Keratinocyte (primary cell): ENCODE measurements at regions not wholly inside any gene's neighbourhood (a gene's known extent, or its start where the extent isn't known, plus 50 kb on each side); places are given as distances from the start of the nearest gene placed in this dataset.

Experiments used
- DNase-seq: peaks from one replicate; pipeline ENCODE4 v3.0.0-alpha.2; 2011; ENCODE audit warnings: low read depth, missing footprints, low spot score
- FAIRE-seq: peaks from 2 replicates; lab custom pipeline; 2011; peaks lifted over from hg19 to GRCh38; lab: Jason Lieb, UNC
- H2AFZ ChIP-seq: 2 replicates; pipeline ENCODE4 v1.6.0; 2012; ENCODE audit warnings: low read length, control low read depth, inconsistent platforms; ENCODE audit not compliant: control insufficient read depth
- H3K27ac ChIP-seq: 2 replicates; pipeline ENCODE4 v1.5.1; 2011; ENCODE audit warnings: low read length; ENCODE audit not compliant: control insufficient read depth, insufficient read depth
- H3K27me3 ChIP-seq: 3 replicates; pipeline ENCODE4 v1.6.0; 2011; ENCODE audit warnings: low read length; ENCODE audit not compliant: control insufficient read depth, insufficient read depth; ENCODE audit errors: extremely low read depth
- H3K36me3 ChIP-seq, 2 experiments: 2 replicates in 1 of 2; 3 replicates in 1 of 2; pipeline ENCODE4 v1.5.1; 2011; ENCODE audit warnings: low read length in 2 of 2, mild to moderate bottlenecking in 1 of 2; ENCODE audit not compliant: control insufficient read depth in 2 of 2, insufficient read depth in 2 of 2; ENCODE audit errors: extremely low read depth in 1 of 2
- H3K4me1 ChIP-seq: 3 replicates; pipeline ENCODE4 v1.5.1; 2011; ENCODE audit warnings: low read length; ENCODE audit not compliant: control insufficient read depth, insufficient read depth; ENCODE audit errors: extremely low read depth
- H3K4me2 ChIP-seq: 3 replicates; pipeline ENCODE4 v1.6.0; 2011; ENCODE audit warnings: low read depth, low read length; ENCODE audit not compliant: control insufficient read depth, insufficient read depth; ENCODE audit errors: extremely low read depth
- H3K4me3 ChIP-seq, 3 experiments: fragments of 200-600 bp in 1 of 3; sonication (generic) in 1 of 3; 2 replicates in 2 of 3; 3 replicates in 1 of 3; pipeline ENCODE4 v1.5.1; 2011 to 2016; ENCODE audit warnings: low read length in 3 of 3, mild to moderate bottlenecking in 3 of 3, control low read depth in 2 of 3, inconsistent platforms in 1 of 3, low read depth in 1 of 3, mixed read lengths in 1 of 3, mixed run types in 1 of 3, moderate library complexity in 1 of 3; ENCODE audit not compliant: control insufficient read depth in 2 of 3, insufficient read depth in 2 of 3; ENCODE audit errors: extremely low read depth in 1 of 3
- H3K79me2 ChIP-seq: 2 replicates; pipeline ENCODE4 v1.6.0; 2012; ENCODE audit warnings: low read length; ENCODE audit not compliant: control insufficient read depth, insufficient read depth
- H3K9ac ChIP-seq: 3 replicates; pipeline ENCODE4 v1.6.0; 2011; ENCODE audit warnings: low read length; ENCODE audit not compliant: control insufficient read depth, insufficient read depth; ENCODE audit errors: extremely low read depth
- H3K9me1 ChIP-seq: 3 replicates; pipeline ENCODE4 v1.6.0; 2011; ENCODE audit warnings: low read length; ENCODE audit not compliant: control insufficient read depth, insufficient read depth; ENCODE audit errors: extremely low read depth
- H3K9me3 ChIP-seq: 2 replicates; pipeline ENCODE4 v1.5.1; 2012; ENCODE audit warnings: low read depth, low read length; ENCODE audit not compliant: control insufficient read depth
- H4K20me1 ChIP-seq: 3 replicates; pipeline ENCODE4 v1.6.0; 2011; ENCODE audit warnings: low read length; ENCODE audit not compliant: control insufficient read depth, insufficient read depth; ENCODE audit errors: extremely low read depth
- EZH2 ChIP-seq: IDR thresholded peaks from one replicate; pipeline ENCODE4 v1.6.1; 2012; ENCODE audit warnings: inconsistent platforms, mild to moderate bottlenecking, low read length, moderate library complexity
- dilution Hi-C: fragments of 300-500 bp; cut with MboI; formaldehyde crosslinking; loops from one replicate; pipeline ENCODE4 v1.7.0; 2020; ENCODE audit warnings: low sequenced_read_pairs; ENCODE audit not compliant: extremely low pct_ligation_motif_present
- TF ChIP-seq, protein P1 (sequence below), 3 experiments: IDR thresholded peaks in 1 of 3; conservative IDR thresholded peaks in 1 of 3; optimal IDR thresholded peaks in 1 of 3; 2 replicates in 2 of 3; 3 replicates in 1 of 3; pipeline versions ENCODE3 to v1.5.1; 2011; ENCODE audit warnings: low read length in 3 of 3, mild to moderate bottlenecking in 3 of 3, moderate library complexity in 2 of 3, control low read depth in 1 of 3, inconsistent platforms in 1 of 3; ENCODE audit not compliant: insufficient read depth in 2 of 3; ENCODE audit errors: extremely low read depth in 1 of 3

DNA sequence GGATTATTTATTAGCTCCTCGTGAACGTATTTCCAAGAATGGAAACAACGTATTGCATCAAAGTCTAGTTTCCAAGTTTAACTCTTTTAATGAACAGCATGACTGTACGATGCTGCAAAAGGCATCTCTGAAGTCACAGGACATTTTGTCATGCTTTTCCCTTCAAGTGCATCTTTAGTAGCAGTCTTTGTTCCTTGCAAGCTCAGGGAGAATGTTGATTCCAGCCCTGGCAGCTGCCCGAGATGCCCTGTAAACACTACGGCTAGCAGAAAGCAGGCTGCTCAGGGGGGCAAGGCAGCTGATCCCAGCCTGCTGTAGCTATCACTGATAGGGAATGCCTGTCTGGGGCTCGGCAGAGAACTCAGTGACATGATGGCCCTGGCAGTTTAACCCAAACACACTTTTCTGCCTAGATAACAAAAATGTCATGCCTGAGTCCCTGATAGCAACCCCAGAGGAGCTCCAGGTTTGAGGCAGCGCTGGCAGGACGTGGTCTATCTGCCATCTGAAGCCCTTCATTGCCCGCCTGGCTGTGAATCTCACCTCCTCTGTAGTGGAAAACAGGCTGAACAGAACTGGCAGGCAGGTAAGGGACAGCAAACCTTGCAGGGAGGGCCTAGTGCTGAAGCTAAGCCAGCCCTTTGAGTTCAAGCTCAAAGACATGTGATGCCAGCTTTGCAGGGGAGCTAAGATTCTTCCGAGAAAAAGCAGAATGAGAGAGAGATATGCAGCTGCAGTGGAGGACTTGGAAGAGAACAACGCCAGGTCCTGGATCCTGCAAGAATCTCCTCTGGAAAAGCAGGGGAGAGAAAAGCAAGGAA is 264.6 kb downstream of the SNX10 start:
- no peaks in the 10 kb centered on the region for H3K36me3 ChIP-seq
- H3K4me1 ChIP-seq: no peaks in the 10 kb centered on the region
- TF ChIP-seq, protein P1, sequence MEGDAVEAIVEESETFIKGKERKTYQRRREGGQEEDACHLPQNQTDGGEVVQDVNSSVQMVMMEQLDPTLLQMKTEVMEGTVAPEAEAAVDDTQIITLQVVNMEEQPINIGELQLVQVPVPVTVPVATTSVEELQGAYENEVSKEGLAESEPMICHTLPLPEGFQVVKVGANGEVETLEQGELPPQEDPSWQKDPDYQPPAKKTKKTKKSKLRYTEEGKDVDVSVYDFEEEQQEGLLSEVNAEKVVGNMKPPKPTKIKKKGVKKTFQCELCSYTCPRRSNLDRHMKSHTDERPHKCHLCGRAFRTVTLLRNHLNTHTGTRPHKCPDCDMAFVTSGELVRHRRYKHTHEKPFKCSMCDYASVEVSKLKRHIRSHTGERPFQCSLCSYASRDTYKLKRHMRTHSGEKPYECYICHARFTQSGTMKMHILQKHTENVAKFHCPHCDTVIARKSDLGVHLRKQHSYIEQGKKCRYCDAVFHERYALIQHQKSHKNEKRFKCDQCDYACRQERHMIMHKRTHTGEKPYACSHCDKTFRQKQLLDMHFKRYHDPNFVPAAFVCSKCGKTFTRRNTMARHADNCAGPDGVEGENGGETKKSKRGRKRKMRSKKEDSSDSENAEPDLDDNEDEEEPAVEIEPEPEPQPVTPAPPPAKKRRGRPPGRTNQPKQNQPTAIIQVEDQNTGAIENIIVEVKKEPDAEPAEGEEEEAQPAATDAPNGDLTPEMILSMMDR (optimal IDR thresholded peaks at IDR 0.05 in 1 of 3, IDR thresholded peaks at IDR 0.05 in 1 of 3, conservative IDR thresholded peaks at IDR 0.05 in 1 of 3; ENCODE audit: extremely low read depth in 1 of 3, insufficient read depth in 2 of 3, low read length in 3 of 3): no peak
- no peak for TF ChIP-seq EZH2
- no peaks in the 10 kb centered on the region for H4K20me1 ChIP-seq
- H3K27me3 ChIP-seq: no peaks in the 10 kb centered on the region
- no peaks in the 10 kb centered on the region for H3K79me2 ChIP-seq
- H3K9me3 ChIP-seq: no peaks in the 10 kb centered on the region
- H3K9ac ChIP-seq: no peak overlapping the region
- dilution Hi-C loops: no loop called here
- H3K27ac ChIP-seq: no peak overlapping the region
- H3K4me3 ChIP-seq: no peak overlapping the region
- H2AFZ ChIP-seq: no peak overlapping the region
- no peak for DNase-seq
- FAIRE-seq: no peak
- H3K9me1 ChIP-seq: no peaks in the 10 kb centered on the region
- no peak overlapping the region for H3K4me2 ChIP-seq

DNA sequence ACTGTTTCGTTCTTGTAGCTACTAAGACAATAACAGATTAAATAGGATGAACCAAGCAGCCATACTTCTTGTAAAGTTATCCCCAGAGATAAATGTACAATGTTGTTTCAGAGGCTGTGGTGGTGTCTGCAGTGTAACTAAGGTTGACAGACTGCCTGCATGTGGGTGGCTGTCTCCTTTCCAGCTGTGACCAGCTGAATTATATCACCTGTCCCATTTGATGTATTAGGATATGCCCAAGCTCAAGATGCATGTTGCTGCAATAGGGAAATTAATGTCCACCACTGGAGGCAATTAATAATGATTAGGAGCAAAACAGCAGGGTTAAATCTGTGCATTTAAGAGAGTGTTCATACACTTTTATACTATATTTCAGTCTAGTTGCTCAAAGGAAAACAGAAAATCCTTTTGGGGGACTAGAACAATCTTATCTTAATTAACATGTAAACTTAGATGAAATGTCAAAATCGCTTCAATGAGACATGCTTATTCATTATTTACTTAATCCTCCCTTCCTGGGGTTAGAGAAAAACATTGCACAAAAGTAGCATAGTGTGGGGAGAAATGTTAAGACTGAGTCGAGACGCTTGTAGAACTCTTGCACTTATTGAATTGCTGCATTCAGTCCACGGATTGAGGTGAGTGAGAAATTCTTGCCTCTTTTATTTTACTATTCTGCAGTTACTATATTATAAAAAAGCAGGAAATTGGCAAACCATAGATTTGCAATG is 269.0 kb downstream of the SNX10 start:
- H3K9ac ChIP-seq: no peak overlapping the region
- dilution Hi-C loops: no loop called here
- no peaks in the 10 kb centered on the region for H3K4me1 ChIP-seq
- no peaks in the 10 kb centered on the region for H3K9me1 ChIP-seq
- no peak for FAIRE-seq
- no peak for DNase-seq
- no peak overlapping the region for H3K4me3 ChIP-seq
- H3K27ac ChIP-seq: no peak overlapping the region
- TF ChIP-seq EZH2: no peak
- TF ChIP-seq, protein P1 (optimal IDR thresholded peaks at IDR 0.05 in 1 of 3, IDR thresholded peaks at IDR 0.05 in 1 of 3, conservative IDR thresholded peaks at IDR 0.05 in 1 of 3; ENCODE audit: extremely low read depth in 1 of 3, insufficient read depth in 2 of 3, low read length in 3 of 3): no peak
- H3K9me3 ChIP-seq: no peaks in the 10 kb centered on the region
- no peaks in the 10 kb centered on the region for H3K27me3 ChIP-seq
- no peaks in the 10 kb centered on the region for H3K79me2 ChIP-seq
- H4K20me1 ChIP-seq: no peaks in the 10 kb centered on the region
- H3K4me2 ChIP-seq: no peak overlapping the region
- no peaks in the 10 kb centered on the region for H3K36me3 ChIP-seq
- no peak overlapping the region for H2AFZ ChIP-seq
